WTC11 (cell line): ENCODE measurements at regions not wholly inside any gene's neighbourhood (a gene's known extent, or its start where the extent isn't known, plus 50 kb on each side); places are given as distances from the start of the nearest gene placed in this dataset.

ENCODE experiments used
- ATAC-seq: fragments of 200-7000 bp; cut with Tn5 transposase; 2 replicates; pipeline ENCODE4 v1.10.0; 2021; ENCODE audit warnings: mild to moderate bottlenecking, moderate library complexity
- CTCF ChIA-PET: fragments of 300-600 bp; sonication (Branson Sonifier 250); formaldehyde crosslinking; loops from one replicate; lab custom pipeline; 2021; ENCODE audit warnings: antibody characterized with exemption; lab: Charles Lee
- POLR2A ChIA-PET: fragments of 350-600 bp; sonication (Branson Sonifier 250); formaldehyde crosslinking; loops from one replicate; lab custom pipeline; 2021; ENCODE audit warnings: antibody characterized with exemption; lab: Charles Lee
- DNase-seq: peaks from one replicate; pipeline ENCODE4 v3.0.0; 2021; ENCODE audit warnings: low spot score
- H3K27ac Mint-ChIP-seq: 2 replicates; pipeline ENCODE4 v1.8.0; 2021; ENCODE audit warnings: mixed read lengths
- H3K27me3 Mint-ChIP-seq: 2 replicates; pipeline ENCODE4 v1.8.0; 2021; ENCODE audit warnings: low read depth, mild to moderate bottlenecking, moderate library complexity, mixed read lengths
- H3K36me3 Mint-ChIP-seq: 2 replicates; pipeline ENCODE4 v1.8.0; 2021; ENCODE audit warnings: mixed read lengths
- H3K4me1 Mint-ChIP-seq: 2 replicates; pipeline ENCODE4 v1.8.0; 2022; ENCODE audit warnings: mixed read lengths
- H3K4me3 Mint-ChIP-seq: 2 replicates; pipeline ENCODE4 v1.8.0; 2021; ENCODE audit warnings: mild to moderate bottlenecking, moderate library complexity, mixed read lengths
- H3K9me3 Mint-ChIP-seq: 2 replicates; pipeline ENCODE4 v1.8.0; 2021; ENCODE audit warnings: mixed read lengths
- ATF1 ChIP-seq: sonication (generic); formaldehyde crosslinking; IDR thresholded peaks from 2 replicates; pipeline ENCODE4 v1.8.1; 2023; ENCODE audit warnings: mild to moderate bottlenecking, moderate library complexity, missing genetic modification reagents
- CBFB ChIP-seq: sonication (generic); formaldehyde crosslinking; IDR thresholded peaks from 2 replicates; pipeline ENCODE4 v1.8.1; 2022; ENCODE audit warnings: mild to moderate bottlenecking, low read depth, missing genetic modification reagents
- CDX4 ChIP-seq: fragments of 250-450 bp; sonication (Bioruptor Pico); IDR thresholded peaks from 2 replicates; pipeline ENCODE4 v1.9.0; 2021; ENCODE audit warnings: moderate library complexity, mild to moderate bottlenecking, inconsistent platforms, borderline replicate concordance
- CTCF ChIP-seq: fragments of 200-600 bp; IDR thresholded peaks from 2 replicates; pipeline ENCODE4 v1.8.0; 2022; ENCODE audit warnings: antibody characterized with exemption
- E2F1 ChIP-seq: sonication (generic); formaldehyde crosslinking; IDR thresholded peaks from 2 replicates; pipeline ENCODE4 v1.8.0; 2022; ENCODE audit warnings: mild to moderate bottlenecking, missing genetic modification reagents
- E2F5 ChIP-seq: sonication (generic); formaldehyde crosslinking; IDR thresholded peaks from 2 replicates; pipeline ENCODE4 v1.8.1; 2022; ENCODE audit warnings: mild to moderate bottlenecking, moderate library complexity, missing genetic modification reagents
- ESRRA ChIP-seq: sonication (generic); formaldehyde crosslinking; IDR thresholded peaks from 2 replicates; pipeline ENCODE4 v1.8.1; 2022; ENCODE audit warnings: mild to moderate bottlenecking, missing genetic modification reagents, borderline replicate concordance
- FOXK1 ChIP-seq: sonication (generic); formaldehyde crosslinking; IDR thresholded peaks from 2 replicates; pipeline ENCODE4 v1.8.0; 2022; ENCODE audit warnings: mild to moderate bottlenecking, moderate library complexity, missing genetic modification reagents
- FOXP1 ChIP-seq: sonication (generic); formaldehyde crosslinking; IDR thresholded peaks from 2 replicates; pipeline ENCODE4 v1.8.0; 2022; ENCODE audit warnings: missing genetic modification reagents, mild to moderate bottlenecking, moderate library complexity, borderline replicate concordance
- FOXP4 ChIP-seq: sonication (generic); formaldehyde crosslinking; IDR thresholded peaks from 2 replicates; pipeline ENCODE4 v1.8.0; 2022; ENCODE audit warnings: mild to moderate bottlenecking, missing genetic modification reagents
- JAZF1 ChIP-seq: fragments of 250-450 bp; sonication (Bioruptor Pico); IDR thresholded peaks from 2 replicates; pipeline ENCODE4 v1.9.0; 2021; ENCODE audit warnings: moderate library complexity, mild to moderate bottlenecking, inconsistent platforms
- MYBL2 ChIP-seq: sonication (generic); formaldehyde crosslinking; IDR thresholded peaks from 2 replicates; pipeline ENCODE4 v1.8.1; 2023; ENCODE audit warnings: mild to moderate bottlenecking, moderate library complexity, missing genetic modification reagents
- NFE2L1 ChIP-seq: sonication (generic); formaldehyde crosslinking; IDR thresholded peaks from 2 replicates; pipeline ENCODE4 v1.8.1; 2023; ENCODE audit warnings: missing genetic modification reagents
- NFYB ChIP-seq: sonication (generic); formaldehyde crosslinking; conservative IDR thresholded peaks from 2 replicates; pipeline ENCODE4 v1.8.0; 2022; ENCODE audit warnings: low read depth, missing genetic modification reagents
- NR1H2 ChIP-seq: sonication (generic); formaldehyde crosslinking; IDR thresholded peaks from 2 replicates; pipeline ENCODE4 v1.9.0; 2021; ENCODE audit warnings: mild to moderate bottlenecking, moderate library complexity, missing genetic modification reagents
- NR2C2 ChIP-seq: sonication (generic); formaldehyde crosslinking; IDR thresholded peaks from 2 replicates; pipeline ENCODE4 v1.8.0; 2022; ENCODE audit warnings: mild to moderate bottlenecking, missing genetic modification reagents
- RORB ChIP-seq: fragments of 250-450 bp; sonication (Bioruptor Pico); IDR thresholded peaks from 2 replicates; pipeline ENCODE4 v1.9.0; 2021; ENCODE audit warnings: mild to moderate bottlenecking
- SMAD4 ChIP-seq: sonication (generic); formaldehyde crosslinking; IDR thresholded peaks from 2 replicates; pipeline ENCODE4 v1.8.0; 2022; ENCODE audit warnings: mild to moderate bottlenecking, missing genetic modification reagents
- ZNF263 ChIP-seq: sonication (generic); formaldehyde crosslinking; IDR thresholded peaks from 2 replicates; pipeline ENCODE4 v1.8.1; 2022; ENCODE audit warnings: low read depth, mild to moderate bottlenecking, moderate library complexity, missing genetic modification reagents
- ZNF416 ChIP-seq: fragments of 250-450 bp; sonication (Bioruptor Pico); IDR thresholded peaks from 2 replicates; pipeline ENCODE4 v1.9.0; 2021; ENCODE audit warnings: mild to moderate bottlenecking, inconsistent platforms
- ZNF423 ChIP-seq: fragments of 250-450 bp; sonication (Bioruptor Pico); IDR thresholded peaks from 2 replicates; pipeline ENCODE4 v2.1.2; 2022; ENCODE audit warnings: mild to moderate bottlenecking, moderate library complexity
- ZNF425 ChIP-seq: fragments of 250-450 bp; sonication (Bioruptor Pico); conservative IDR thresholded peaks from 2 replicates; pipeline ENCODE4 v1.9.0; 2021; ENCODE audit warnings: mild to moderate bottlenecking

GRCh38 chr13:80458543-80458942 lies 117.6 kb upstream of the SPRY2 start:
- CTCF ChIA-PET = no interaction called here
- ATAC-seq = no peak
- no peak overlapping the region for H3K4me3 Mint-ChIP-seq
- no peaks in the 10 kb centered on the region for H3K9me3 Mint-ChIP-seq
- POLR2A ChIA-PET = no interaction called here
- H3K36me3 Mint-ChIP-seq = no peaks in the 10 kb centered on the region
- no peak overlapping the region for H3K27ac Mint-ChIP-seq
- DNase-seq = no peak
- TF ChIP-seq FOXK1 (CRISPR knock-in tag) (no peak), ZNF425 (CRISPR knock-in tag) (no peak), ZNF416 (CRISPR knock-in tag) (no peak), NFE2L1 (CRISPR knock-in tag) (no peak), SMAD4 (no peak), CTCF (no peak), ATF1 (CRISPR knock-in tag) (no peak), MYBL2 (CRISPR knock-in tag) (no peak), FOXP1 (no peak)
- H3K27me3 Mint-ChIP-seq = no peaks in the 10 kb centered on the region
- H3K4me1 Mint-ChIP-seq = no peaks in the 10 kb centered on the region

GRCh38 chr13:80454245-80454644 lies 113.3 kb upstream of the SPRY2 start:
- DNase-seq = no peak
- ChIA-PET CTCF (no interaction called here), POLR2A (no interaction called here)
- H3K9me3 Mint-ChIP-seq = no peaks in the 10 kb centered on the region; the same call in 1 of the 2 replicates
- no peaks in the 10 kb centered on the region for H3K4me1 Mint-ChIP-seq
- no peaks in the 10 kb centered on the region for H3K36me3 Mint-ChIP-seq
- ATAC-seq = no peak
- H3K27me3 Mint-ChIP-seq = no peaks in the 10 kb centered on the region
- no peak overlapping the region for H3K4me3 Mint-ChIP-seq
- H3K27ac Mint-ChIP-seq = no peak overlapping the region
- no peak for TF ChIP-seq E2F1
- no peak for TF ChIP-seq NR1H2 (CRISPR knock-in tag)
- no peak for TF ChIP-seq CBFB (CRISPR knock-in tag)
- TF ChIP-seq ESRRA = no peak
- no peak for TF ChIP-seq FOXP4
- TF ChIP-seq E2F5 = no peak
- TF ChIP-seq ZNF423 = no peak
- TF ChIP-seq CDX4 (CRISPR knock-in tag) = no peak
- TF ChIP-seq RORB (CRISPR knock-in tag) = no peak
- TF ChIP-seq JAZF1 = no peak
- TF ChIP-seq ZNF263 (CRISPR knock-in tag) = no peak
- TF ChIP-seq NR2C2 (CRISPR knock-in tag) = no peak
- TF ChIP-seq CTCF = no peak
- no peak for TF ChIP-seq NFYB (CRISPR knock-in tag)
